ENCODE measurements at regions not wholly inside any gene's neighbourhood (a gene's known extent, or its start where the extent isn't known, plus 50 kb on each side); places are given as distances from the start of the nearest gene placed in this dataset.

GRCh38 chr6:1068068-1068467, 243.8 kb upstream of the FOXQ1 start:
- in situ Hi-C loops (cut with MboI; ENCODE audit: low sequenced_read_pairs) = no loop called here

- in situ Hi-C loops (cut with MboI; ENCODE audit: low sequenced_read_pairs) = no loop called here
Observed at GRCh38 chr6:1067346-1067745, 244.6 kb upstream of the FOXQ1 start.

- in situ Hi-C loops (cut with MboI; ENCODE audit: low sequenced_read_pairs) = no loop called here
Observed at GRCh38 chr6:1066449-1067090, 245.3 kb upstream of the FOXQ1 start.

GRCh38 chr6:1065986-1066385, 245.9 kb upstream of the FOXQ1 start:
- in situ Hi-C loops (cut with MboI; ENCODE audit: low sequenced_read_pairs) = no loop called here

- in situ Hi-C loops (cut with MboI; ENCODE audit: low sequenced_read_pairs) = no loop called here
Observed at GRCh38 chr6:1063671-1064355, 248.1 kb upstream of the FOXQ1 start.

GRCh38 chr6:1062786-1063545, 248.9 kb upstream of the FOXQ1 start:
- in situ Hi-C loops (cut with MboI; ENCODE audit: low sequenced_read_pairs) = no loop called here

GRCh38 chr6:1059596-1059995, 252.3 kb upstream of the FOXQ1 start:
- in situ Hi-C loops (cut with MboI; ENCODE audit: low sequenced_read_pairs) = no loop called here

- in situ Hi-C loops (cut with MboI; ENCODE audit: low sequenced_read_pairs) = no loop called here
Observed at GRCh38 chr6:1057490-1058135, 254.3 kb upstream of the FOXQ1 start.

GRCh38 chr6:1055015-1055921, 256.6 kb upstream of the FOXQ1 start:
- in situ Hi-C loops (cut with MboI; ENCODE audit: low sequenced_read_pairs) = no loop called here

- in situ Hi-C loops (cut with MboI; ENCODE audit: low sequenced_read_pairs) = no loop called here
Observed at GRCh38 chr6:1054653-1055014, 257.3 kb upstream of the FOXQ1 start.

- in situ Hi-C loops (cut with MboI; ENCODE audit: low sequenced_read_pairs) = no loop called here
Observed at GRCh38 chr6:1053586-1053985, 258.3 kb upstream of the FOXQ1 start.

- in situ Hi-C loops (cut with MboI; ENCODE audit: low sequenced_read_pairs) = no loop called here
Observed at GRCh38 chr6:1052262-1052661, 259.6 kb upstream of the FOXQ1 start.

- in situ Hi-C loops (cut with MboI; ENCODE audit: low sequenced_read_pairs) = no loop called here
Observed at GRCh38 chr6:1049900-1050299, 262.0 kb upstream of the FOXQ1 start.

- in situ Hi-C loops (cut with MboI; ENCODE audit: low sequenced_read_pairs) = no loop called here
Observed at GRCh38 chr6:1049170-1049569, 262.7 kb upstream of the FOXQ1 start.

GRCh38 chr6:1047981-1048541, 263.8 kb upstream of the FOXQ1 start:
- in situ Hi-C loops (cut with MboI; ENCODE audit: low sequenced_read_pairs) = no loop called here

GRCh38 chr6:1045239-1045638, 266.7 kb upstream of the FOXQ1 start:
- in situ Hi-C loops (cut with MboI; ENCODE audit: low sequenced_read_pairs) = no loop called here

- in situ Hi-C loops (cut with MboI; ENCODE audit: low sequenced_read_pairs) = no loop called here
Observed at GRCh38 chr6:1044040-1044836, 267.7 kb upstream of the FOXQ1 start.

GRCh38 chr6:1043458-1043836, 268.5 kb upstream of the FOXQ1 start:
- in situ Hi-C loops (cut with MboI; ENCODE audit: low sequenced_read_pairs) = no loop called here

Data from HL-60/S4 treated with retinoic acid at 250 ng/mL for 4 days and 3 days (cell line).